ENCODE measurements at regions not wholly inside any gene's neighbourhood (a gene's known extent, or its start where the extent isn't known, plus 50 kb on each side); places are given as distances from the start of the nearest gene placed in this dataset.

DNA sequence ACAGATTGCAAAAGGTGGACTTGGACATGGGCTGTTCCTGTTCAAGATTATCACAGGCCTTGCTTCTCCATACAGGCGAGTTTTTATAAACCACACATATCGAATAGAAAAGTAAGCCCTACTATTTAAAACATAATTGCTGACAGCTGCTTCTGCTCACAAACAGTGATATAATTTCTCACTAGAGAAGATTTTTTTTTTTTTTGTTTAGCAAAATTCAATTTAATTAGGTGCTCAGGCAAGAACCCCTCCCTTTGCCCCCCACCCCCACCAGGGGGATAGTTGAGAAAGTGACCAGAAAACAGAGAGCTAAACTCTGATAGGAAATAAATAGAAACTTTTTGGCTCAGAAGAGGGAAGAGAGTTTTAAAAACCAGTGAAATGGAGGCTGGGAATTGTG is 132.8 kb upstream of the CRY1 start:
- no peak for DNase-seq

DNA sequence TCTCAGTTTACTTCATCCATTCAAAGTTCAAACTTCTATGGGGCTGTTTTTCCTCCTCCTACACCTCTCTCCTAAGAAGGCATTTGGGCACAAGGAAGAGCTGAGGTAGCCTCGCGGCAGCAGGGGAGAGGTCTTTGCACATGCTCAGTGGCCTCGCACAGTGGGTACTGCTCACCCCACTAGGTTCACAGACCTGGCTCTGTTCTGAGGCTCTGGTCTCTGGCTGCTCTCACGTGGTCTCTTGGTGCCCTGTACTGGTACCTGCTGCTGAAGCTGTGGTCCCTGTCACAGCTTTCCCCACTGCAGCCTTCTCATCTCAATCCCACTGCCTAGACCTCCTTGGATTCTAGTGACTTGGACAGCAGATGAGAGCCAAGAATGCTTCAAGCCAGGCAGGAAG is 134.7 kb upstream of the CRY1 start:
- no peak for DNase-seq

DNA sequence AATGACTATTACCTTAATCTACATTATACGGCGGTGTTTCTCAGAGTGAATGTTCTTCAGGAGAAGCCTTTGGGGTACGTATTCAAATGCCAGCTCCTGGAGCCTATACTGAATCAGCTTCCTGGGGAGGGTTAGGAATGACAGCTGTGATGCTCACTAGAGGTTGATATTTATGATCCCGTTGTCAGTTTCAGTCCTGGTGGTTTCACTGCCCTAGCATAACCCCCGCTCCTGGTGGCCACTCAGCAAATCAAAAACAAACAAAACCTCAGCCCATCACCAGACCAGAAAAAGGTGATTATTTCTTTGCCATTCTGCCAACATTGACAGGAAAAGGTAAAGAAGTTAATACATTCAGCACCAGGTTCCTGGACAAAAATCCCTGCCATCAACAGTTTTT is 136.5 kb upstream of the CRY1 start:
- no peak for DNase-seq

DNA sequence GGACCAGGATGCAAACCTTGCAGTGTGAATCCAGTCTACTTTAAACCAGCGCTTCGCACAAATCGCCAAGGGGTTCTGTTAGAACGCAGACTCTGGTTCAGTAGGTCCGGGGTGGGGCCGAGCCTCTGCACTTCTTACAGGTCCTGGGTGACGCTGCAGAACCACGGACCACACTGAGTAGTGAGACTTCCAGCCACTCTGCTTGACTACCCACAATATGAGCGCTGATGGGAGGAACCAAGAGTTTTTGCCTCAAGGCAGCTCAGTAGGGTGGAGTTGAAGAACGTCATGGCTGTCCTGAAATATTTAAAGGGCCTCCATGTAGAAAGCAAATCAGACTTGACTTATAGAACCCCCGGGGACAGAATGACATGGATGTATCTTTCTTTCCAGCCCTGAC is 138.0 kb upstream of the CRY1 start:
- DNase-seq = no peak

DNA sequence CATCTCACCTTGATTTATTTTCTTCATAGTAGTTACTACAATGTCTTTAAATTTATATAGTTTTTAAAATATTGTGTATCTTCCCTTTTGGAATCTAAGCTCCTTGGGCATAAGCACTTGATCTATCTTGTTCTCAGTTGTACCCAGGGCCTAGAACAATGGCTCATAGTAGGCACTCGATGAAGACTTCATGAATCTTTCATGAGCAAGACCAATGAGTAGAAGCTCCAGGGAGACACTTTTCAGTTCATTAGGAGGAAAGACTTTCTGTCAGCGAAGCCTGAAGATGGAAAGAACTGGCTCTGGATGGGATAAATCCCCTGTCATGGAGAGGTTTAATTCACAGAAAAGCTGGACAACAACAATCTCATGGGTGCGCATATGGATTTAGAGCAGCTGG is 140.2 kb upstream of the CRY1 start:
- DNase-seq = no peak

DNA sequence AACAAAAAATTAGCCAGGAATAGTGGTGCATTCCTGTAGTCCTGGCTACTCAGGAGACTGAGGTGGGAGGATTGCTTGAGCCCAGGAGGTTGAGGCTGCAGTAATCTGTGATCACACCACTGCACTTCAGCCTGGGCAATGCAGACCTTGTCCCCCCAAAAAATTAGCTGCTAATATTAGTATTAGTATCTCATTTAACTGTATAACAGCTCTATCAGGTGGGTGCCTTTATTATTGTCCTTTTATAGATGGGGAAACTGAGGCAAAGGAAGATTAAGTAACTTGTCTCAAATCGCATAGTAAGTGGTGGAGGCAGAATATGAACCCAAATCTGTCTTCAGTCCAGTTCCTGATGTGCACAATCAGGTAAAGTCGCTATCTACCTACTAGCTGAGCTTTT is 142.3 kb upstream of the CRY1 start:
- DNase-seq = no peak

DNA sequence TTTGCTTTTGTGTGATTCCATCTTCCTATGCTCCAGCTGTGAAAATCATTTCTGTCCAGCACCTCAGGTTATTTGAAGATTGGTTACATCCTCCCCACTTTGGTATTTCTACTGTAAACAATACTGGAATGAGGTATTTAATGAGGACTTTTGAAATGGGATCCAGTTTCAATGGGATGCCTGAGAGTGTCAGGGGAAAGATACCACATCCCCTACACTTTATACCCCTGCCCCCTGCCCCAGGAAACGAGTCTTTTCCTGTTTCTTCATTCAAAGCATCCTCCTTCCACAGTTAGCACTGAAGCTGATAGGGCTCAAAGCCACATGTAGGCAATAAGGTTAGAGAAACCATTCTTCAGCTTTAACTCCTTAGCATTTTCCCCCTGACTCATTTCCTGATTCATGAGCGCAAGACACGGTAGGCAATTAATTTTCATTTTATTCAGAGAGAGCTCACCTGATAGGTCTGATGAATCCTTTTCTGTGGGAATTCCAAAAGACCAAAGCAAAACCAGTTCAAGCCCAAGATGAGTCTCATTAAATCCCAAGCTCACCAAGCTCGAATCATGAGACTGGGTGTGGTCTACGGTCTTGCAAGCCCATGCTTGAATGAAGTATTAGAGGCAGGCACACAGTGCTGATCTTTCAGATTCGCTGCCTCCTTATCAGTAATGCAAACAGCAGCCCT is 143.6 kb upstream of the CRY1 start:
- no peak for DNase-seq

DNA sequence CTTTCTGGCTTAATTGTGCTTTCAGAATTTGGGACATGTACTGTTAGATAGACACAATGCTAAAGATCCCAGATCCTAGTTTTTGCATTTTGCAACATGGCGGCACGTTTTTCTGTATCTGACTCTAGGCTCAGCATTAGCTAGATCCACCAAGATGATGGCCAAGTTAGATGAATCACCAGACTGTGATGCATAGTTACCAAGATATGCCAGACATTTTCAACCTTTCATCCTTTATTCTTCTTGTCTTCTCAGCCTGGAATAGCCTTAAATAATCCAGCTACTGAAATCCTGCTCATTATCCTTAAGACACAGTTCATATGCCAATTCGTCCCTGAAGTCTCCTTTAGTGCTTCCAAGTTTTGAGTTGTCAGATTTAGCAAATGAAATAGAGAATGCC is 144.9 kb upstream of the CRY1 start:
- DNase-seq = no peak

DNA sequence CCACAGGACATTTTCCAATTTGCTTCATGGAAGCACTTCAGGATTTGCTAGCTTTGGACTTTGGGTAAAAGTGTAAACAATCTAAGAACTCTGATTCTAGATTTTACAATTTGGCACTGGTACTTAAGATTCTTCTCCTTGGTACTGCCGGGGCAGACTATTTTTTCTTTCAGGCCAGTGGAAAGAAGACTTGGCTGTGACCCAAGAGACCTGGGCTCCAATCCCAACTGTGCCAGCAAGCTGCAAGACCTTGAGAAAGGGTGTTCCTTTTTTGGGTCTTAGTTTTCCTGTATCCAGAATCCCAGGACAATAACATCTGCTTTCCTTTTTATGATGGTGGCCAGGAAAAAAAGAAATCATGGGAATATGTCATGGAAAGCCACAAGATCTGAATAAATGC is 148.1 kb upstream of the CRY1 start:
- no peak for DNase-seq

DNA sequence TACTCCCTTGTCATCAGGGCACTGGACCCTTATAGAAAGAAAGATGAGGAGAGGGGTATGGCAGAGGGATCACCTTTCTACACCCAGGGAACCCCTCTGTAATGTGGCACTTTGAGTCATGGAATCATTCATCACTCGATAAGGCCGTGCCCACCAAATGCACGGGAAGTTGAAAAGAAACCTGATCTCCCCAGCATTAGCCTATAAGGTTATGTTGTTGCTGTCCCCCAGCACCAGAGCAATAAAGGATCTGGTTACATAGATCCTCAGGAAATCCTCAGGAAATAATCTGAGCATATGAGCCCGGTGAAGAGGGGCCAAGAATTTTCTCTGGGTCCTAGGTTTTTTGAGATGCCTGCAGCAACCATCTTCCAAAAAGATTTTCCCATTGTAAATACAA is 148.8 kb upstream of the CRY1 start:
- no peak for DNase-seq

DNA sequence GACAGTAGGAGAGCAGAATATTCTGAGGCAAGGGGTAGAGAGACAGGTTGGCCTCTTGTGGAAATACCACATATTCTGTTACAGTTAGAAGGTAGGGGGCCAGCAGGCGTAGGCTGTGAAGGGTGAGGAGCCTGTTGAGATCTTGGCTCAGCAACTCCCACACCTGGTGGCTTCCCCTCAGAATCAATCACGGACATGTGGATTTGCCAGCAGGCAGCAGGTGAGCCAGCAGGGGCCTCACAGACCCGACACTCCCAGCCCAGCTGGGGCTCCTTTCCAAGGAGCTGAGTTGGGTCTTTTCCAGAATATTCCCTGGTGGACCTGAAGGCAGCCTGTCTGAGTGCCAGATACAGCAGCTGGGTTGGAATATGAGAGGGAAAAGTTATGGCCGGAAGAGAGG is 150.0 kb upstream of the CRY1 start:
- no peak for DNase-seq

DNA sequence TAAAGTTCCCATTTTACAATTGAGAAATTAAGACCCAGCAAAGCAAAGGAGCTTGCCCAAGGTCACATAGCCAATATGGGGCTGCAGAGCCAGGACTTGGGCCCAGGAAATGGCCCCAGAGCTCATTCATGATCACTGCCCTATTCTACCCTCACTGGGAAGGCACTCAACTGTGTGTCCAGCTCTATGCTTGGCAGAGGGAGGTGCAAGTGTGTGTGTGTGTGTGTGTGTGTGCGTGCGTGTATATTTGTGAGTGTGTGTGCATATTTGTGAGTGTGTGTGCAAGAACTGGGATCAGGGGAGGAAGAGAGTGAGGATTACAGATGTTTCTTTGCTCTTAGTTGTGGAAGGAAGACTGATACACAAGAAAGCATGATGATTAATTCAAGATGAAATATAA is 151.2 kb upstream of the CRY1 start:
- no peak for DNase-seq

DNA sequence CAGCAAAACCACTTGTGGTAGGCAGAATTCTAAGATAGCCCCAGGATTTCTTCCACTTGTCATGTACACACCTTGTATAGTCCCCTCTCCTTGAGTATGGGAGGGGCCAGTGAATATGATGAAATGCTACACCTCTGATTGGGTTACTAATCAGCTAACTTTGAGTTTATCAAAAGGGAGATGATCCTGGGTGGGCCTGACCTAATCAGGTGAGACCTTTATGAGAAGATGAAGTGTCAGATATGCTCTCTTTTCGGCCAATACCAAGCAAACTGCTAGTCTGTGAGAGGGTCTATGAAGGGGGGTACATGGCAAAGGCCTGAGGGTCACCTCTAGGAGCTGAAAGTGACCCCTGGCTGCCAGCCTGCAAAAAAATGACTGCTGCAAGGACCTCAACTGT is 154.3 kb upstream of the CRY1 start:
- no peak for DNase-seq

DNA sequence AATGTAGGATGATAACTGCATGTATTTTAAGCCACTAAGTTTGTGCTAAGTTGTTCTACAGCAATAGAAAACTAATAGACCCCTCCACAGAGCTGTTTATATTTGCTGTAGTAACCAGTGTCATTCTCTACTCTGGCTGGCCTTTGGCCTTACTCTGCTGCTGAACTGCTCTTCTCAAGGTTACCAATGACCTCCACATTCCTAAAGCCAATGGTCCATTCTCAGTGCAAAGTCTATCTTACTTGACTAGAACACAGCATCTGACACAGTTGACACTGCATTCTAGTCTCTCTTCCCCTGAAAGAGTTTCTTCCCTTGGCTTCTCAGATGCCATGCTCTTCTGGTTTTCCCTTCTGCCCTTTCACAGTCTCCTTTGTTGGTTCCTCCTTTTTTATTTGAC is 154.8 kb upstream of the CRY1 start:
- DNase-seq = no peak

DNA sequence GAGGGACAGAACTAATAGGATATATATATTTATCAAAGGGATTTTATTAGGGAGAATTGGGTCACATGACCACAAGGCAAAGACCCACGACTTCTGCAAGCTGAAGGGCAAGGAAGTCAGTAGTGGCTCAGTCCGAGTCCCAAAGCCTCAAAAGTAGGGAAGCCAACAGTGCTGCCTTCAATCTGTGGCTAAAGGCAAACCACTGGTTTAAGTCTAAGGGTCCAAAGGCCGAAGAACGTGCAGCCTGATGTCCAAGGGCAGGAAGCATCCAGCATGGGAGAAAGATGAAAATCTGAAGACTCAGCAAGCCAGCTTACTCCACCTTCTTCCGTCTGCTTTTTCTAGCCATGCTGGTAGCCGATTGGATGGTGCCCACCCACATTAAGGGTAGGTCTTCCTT is 157.9 kb upstream of the CRY1 start:
- DNase-seq = no peak

DNA sequence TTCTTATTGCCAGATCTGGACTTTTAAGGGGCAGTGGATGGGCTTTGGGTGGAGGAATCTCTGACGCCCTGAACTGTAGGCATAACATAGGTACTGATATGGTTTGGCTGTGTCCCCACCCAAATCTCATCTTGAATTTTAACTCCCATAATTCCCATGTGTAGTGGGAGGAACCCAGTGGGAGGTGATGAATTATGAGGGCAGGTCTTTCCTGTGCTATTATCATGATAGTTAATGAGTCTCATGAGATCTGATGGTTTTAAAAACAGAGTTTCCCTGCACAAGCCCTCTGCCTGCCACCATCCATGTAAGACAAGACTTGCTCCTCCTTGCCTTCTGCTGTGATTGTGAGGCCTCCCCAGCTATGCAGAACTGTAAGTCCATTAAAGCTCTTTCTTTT is 160.0 kb upstream of the CRY1 start:
- no peak for DNase-seq

DNA sequence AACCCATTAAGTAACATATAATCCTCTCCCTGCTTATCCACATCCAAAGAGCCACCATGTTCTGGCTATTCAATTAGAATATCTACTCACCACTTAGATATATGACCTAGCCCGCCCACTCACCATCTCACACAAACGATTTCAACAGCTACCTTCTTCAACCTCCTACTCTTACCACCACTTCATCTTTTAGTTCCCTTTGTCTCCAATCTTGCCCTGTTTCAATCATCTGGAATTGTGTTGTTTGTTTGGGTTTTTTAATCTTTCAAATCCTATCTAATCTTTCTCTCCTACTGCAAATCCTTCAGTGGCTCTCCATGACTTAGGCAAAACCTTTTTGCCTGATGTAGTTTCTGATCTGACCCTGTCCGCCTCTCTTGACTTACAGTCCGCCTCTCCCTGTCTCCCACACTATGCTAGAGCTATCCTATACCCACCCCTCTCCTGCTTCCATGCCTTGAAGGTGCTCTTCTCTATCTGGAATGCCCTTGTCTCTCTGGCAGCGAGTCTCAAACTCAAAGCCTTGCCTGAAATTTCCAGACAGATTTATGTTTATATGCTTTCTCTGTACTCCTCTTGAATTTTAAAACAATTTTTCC is 161.0 kb upstream of the CRY1 start:
- DNase-seq = no peak

DNA sequence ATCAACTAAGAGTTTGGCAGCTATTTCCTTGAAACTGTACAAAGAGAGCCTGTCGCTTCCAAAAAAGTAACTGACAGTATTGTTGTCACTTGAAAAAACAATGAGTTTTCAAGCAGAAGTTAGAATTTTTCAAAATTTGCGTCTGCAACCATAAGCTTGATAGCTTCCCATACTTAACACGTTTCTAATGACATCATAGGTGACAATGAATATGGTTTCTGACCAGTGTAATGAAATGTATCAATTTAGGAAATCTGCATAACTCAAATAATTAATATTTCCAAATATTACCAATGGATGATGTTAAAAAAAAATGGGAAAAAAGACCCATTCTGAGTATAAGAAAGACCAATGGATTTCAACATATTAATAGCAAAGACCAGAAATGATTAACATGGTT is 165.4 kb upstream of the CRY1 start:
- DNase-seq = no peak

DNA sequence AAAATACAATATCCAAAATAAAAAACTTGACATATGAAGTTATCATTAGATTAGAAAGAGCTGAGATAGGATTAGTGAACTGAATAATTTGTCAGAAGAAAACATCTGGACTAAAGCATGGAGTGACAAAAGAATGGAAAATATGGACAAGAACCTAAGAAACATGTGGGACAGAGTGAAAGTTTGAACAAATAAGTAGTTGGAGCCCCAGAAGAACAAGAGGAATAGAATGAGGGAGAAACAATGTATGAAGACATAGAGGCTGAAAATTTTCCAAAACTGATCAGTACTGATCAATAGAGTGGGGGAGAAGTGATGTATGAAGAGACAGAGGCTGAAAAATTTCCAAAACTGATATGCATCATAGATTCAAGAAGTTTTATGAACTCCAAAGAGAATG is 170.6 kb upstream of the CRY1 start:
- no peak for DNase-seq

DNA sequence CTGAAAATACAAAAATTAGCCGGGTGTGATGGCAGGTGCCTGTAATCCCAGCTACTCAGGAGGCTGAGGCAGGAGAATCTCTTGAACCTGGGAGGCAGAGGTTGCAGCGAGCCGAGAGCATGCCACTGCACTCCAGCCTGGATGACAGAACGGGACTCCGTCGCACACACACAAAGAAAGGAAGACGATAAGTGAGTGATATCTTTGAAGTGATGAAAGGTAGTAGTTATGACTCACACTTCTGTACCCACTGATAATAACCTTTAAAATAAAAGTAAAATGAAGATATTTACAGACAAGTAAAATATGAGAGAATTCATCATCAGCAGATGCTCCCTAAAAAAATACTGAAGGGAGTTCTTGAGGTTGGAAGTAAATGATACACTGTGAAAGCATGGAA is 171.3 kb upstream of the CRY1 start:
- DNase-seq = no peak

DNA sequence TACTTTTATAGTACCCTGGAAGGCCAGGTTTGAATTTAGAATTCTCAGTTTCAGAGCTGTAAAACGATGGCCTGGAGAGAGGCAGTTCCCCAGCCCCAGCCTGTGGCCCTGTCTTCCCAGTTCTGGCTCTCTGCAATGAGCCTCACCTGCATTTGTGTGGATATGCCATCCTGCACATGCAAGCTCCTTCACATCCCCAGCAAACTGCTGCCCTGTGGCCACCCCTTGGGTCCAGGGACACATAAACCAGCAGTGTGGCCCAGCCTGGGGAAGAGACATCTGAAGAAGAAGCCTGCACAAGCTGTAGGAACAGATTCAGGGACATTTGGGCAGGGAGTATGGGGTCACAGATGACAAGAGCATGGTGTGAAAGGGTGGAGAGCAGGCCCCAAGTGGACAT is 174.3 kb upstream of the CRY1 start:
- no peak for DNase-seq

DNA sequence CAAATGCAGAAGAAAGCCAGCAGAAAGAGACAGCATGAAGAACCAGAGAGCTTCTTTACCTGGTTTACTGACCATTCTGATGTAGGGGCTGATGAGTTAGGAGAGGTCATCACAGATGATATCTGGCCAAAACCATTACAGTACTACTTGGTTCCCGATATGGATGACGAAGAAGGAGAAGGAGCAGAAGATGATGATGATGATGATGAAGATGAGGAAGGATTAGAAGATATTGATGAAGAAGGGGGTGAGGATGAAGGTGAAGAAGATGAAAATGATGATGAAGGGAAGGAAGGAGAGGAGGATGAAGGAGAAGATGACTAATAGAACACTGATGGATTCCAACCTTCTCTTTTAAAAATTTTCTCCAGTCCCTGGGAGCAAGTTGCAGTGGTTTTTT is 178.2 kb upstream of the CRY1 start:
- no peak for DNase-seq

DNA sequence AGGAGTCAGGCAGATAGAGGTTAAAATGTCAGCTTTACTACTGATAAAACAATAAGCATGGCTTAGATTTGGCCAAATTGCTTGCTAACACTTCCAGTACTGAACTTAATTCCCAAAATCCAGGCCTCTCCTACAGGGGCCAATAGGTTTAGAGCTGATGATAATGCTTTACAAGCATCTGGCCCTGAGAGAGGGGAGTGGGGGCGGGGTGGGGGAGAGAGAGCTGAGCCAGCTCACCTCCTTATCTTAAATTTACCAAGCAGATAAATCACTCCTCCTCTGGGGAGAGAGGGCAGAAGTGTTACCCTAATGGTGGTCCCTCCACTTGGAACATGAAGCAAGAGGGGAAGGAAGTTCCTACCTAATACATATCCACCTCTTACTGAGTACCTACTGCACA is 182.2 kb upstream of the CRY1 start:
- no peak for DNase-seq

DNA sequence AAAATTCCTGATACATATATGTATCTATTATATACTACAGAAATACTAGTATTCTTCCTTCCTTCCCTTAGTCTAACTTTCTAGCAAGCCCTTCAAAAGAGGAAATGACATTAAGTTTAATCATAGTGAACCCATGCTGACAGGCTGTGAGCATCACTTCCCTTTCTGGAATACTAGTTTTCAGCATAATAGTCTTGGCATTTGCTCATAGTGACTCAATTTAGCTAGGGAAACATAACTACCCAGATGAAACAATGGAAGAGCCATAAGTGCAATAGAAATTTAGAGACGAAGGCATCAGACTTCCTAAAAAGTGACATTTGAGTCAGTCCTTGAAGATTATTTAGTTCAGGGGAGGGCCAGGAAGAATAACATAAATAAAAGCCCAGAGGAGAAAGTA is 184.5 kb upstream of the CRY1 start:
- no peak for DNase-seq

DNA sequence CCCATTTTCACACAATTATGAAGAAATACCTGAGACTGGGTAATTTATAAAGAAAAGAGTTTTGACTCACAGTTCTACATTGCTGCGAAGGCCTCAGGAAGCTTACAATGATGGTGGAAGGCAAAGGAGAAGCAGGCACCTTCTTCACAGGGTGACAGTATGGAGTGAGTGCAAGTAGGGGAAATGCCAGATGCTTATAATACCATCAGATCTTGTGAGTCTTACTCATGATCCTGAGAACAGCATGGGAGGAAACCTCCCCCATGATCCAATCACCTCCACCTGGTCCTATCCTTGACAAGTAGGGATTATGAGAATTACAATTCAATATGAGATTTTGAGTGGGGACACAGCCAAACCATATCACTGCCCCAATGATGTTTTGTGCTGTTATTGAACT is 189.3 kb upstream of the CRY1 start:
- no peak for DNase-seq

DNA sequence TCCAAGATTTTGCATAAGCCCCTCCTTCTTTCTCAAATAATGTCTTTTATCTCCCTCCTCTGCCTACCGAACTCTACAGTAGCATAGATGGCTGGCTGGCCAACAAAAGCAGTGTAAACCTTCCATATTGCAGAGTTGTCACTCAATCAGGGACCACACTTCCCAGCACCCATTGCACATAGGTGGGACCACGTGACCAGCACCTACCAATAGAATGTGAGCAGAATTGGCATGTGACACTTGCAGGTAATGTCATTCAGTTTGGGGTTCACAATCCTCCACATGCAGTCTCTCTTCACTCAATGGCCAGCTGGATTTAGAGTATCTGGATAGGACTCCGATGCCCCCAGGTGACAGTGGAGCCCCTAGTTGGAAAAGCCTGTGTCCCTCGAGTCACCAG is 190.3 kb upstream of the CRY1 start:
- DNase-seq = no peak
